ENCODE measurements at regions not wholly inside any gene's neighbourhood (a gene's known extent, or its start where the extent isn't known, plus 50 kb on each side); places are given as distances from the start of the nearest gene placed in this dataset.

DNA sequence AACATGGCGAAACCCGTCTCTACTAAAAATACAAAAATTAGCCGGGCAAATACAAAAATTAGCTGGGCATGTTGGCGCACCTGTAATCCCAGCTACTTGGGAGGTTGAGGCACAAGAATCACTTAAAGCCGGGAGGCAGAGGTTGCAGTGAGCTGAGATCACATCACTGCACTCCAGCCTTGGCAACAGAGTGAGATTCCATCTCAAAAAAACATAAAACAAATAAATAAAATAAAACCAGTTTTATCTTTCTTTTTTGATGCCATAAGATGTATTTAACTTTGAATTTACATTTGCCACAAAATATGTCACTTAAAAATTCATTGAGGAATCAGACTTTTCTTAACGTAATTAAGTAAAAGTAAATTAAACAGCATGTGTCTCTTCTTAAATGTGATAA is 113.3 kb upstream of the ERRFI1 start:
- TF ChIP-seq MAX (IDR thresholded peaks at IDR 0.05), result no peak
- TF ChIP-seq REST (IDR thresholded peaks at IDR 0.05; ENCODE audit: low read depth), result no peak
- TF ChIP-seq FOXM1 (IDR thresholded peaks at IDR 0.05; ENCODE audit: borderline replicate concordance, low read depth), result no peak
- no peak for TF ChIP-seq RAD21 (IDR thresholded peaks at IDR 0.05; ENCODE audit: low read depth)
- no peak for TF ChIP-seq EP300 (IDR thresholded peaks at IDR 0.05; ENCODE audit: borderline replicate concordance)
- TF ChIP-seq EGR1 (IDR thresholded peaks at IDR 0.05), result no peak
- no peak for TF ChIP-seq TAF1 (IDR thresholded peaks at IDR 0.05; ENCODE audit: low read depth)
- no peak for TF ChIP-seq TCF12 (IDR thresholded peaks at IDR 0.05; ENCODE audit: low read depth)
- no peak for TF ChIP-seq NFIC (IDR thresholded peaks at IDR 0.05)
- no peak for TF ChIP-seq CEBPB (IDR thresholded peaks at IDR 0.05)
- TF ChIP-seq YY1 (IDR thresholded peaks at IDR 0.05; ENCODE audit: low read depth), result no peak
- no peak for TF ChIP-seq USF1 (IDR thresholded peaks at IDR 0.05)
- TF ChIP-seq CREB1 (IDR thresholded peaks at IDR 0.05; ENCODE audit: low read depth), result no peak
- TF ChIP-seq ZBTB7A (IDR thresholded peaks at IDR 0.05; ENCODE audit: low read depth), result no peak

Data from Ishikawa (cell line).